WTC11 (cell line): ENCODE measurements at regions not wholly inside any gene's neighbourhood (a gene's known extent, or its start where the extent isn't known, plus 50 kb on each side); places are given as distances from the start of the nearest gene placed in this dataset.

Source experiments
- ATF1 ChIP-seq: sonication (generic); formaldehyde crosslinking; IDR thresholded peaks from 2 replicates; pipeline ENCODE4 v1.8.1; 2023; ENCODE audit warnings: mild to moderate bottlenecking, moderate library complexity, missing genetic modification reagents
- ESRRA ChIP-seq: sonication (generic); formaldehyde crosslinking; IDR thresholded peaks from 2 replicates; pipeline ENCODE4 v1.8.1; 2022; ENCODE audit warnings: mild to moderate bottlenecking, missing genetic modification reagents, borderline replicate concordance
- ETV6 ChIP-seq: sonication (generic); formaldehyde crosslinking; IDR thresholded peaks from 2 replicates; pipeline ENCODE4 v1.8.1; 2022; ENCODE audit warnings: mild to moderate bottlenecking, missing genetic modification reagents
- TCF7 ChIP-seq: sonication (generic); formaldehyde crosslinking; IDR thresholded peaks from 2 replicates; pipeline ENCODE4 v1.8.0; 2022; ENCODE audit warnings: mild to moderate bottlenecking, low read depth, missing genetic modification reagents, moderate library complexity
- ZBTB21 ChIP-seq: sonication (generic); formaldehyde crosslinking; IDR thresholded peaks from 2 replicates; pipeline ENCODE4 v1.8.1; 2023; ENCODE audit warnings: mild to moderate bottlenecking, missing genetic modification reagents, borderline replicate concordance
- ZNF121 ChIP-seq: sonication (generic); formaldehyde crosslinking; IDR thresholded peaks from 2 replicates; pipeline ENCODE4 v1.8.0; 2023; ENCODE audit warnings: missing genetic modification reagents
- TF ChIP-seq, protein P1 (sequence below): fragments of 200-600 bp; IDR thresholded peaks from 2 replicates; pipeline ENCODE4 v1.8.0; 2022; ENCODE audit warnings: antibody characterized with exemption
- TF ChIP-seq, protein P2 (sequence below): sonication (generic); formaldehyde crosslinking; IDR thresholded peaks from 2 replicates; pipeline ENCODE4 v1.8.0; 2023; ENCODE audit warnings: mild to moderate bottlenecking, missing genetic modification reagents
- TF ChIP-seq, protein P3 (sequence below): fragments of 250-450 bp; sonication (Bioruptor Pico); IDR thresholded peaks from 2 replicates; pipeline ENCODE4 v1.9.0; 2021; ENCODE audit warnings: mild to moderate bottlenecking
- TF ChIP-seq, protein P4 (sequence below): sonication (generic); formaldehyde crosslinking; IDR thresholded peaks from 2 replicates; pipeline ENCODE4 v1.8.0; 2022; ENCODE audit warnings: missing genetic modification reagents
- TF ChIP-seq, protein P5 (sequence below): sonication (generic); formaldehyde crosslinking; IDR thresholded peaks from 2 replicates; pipeline ENCODE4 v1.8.1; 2022; ENCODE audit warnings: low read depth, missing genetic modification reagents, borderline replicate concordance

DNA sequence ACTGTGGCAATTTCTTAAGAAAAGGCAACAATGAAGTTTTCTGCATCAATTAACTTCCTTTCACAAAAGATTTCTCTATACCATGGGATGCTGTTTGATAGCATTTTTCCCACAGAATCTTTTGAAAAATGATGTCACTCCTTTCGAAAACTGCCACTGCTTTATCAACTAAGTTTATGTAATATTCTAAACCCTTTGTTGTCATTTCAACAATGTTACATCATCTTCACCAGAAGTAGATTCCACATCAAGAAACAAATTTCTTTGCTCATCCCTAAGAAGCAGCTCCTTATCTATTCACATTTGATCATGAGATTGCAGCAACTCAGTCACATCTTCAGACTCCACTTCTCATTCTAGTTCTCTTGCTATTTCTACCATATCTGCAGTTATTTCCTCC, 116.1 kb upstream of the KCND3 start:
- TF ChIP-seq ZNF121 (CRISPR knock-in tag) (no peak), ATF1 (CRISPR knock-in tag) (no peak), ZBTB21 (CRISPR knock-in tag) (no peak), TCF7 (CRISPR knock-in tag) (no peak), ETV6 (no peak), ESRRA (CRISPR knock-in tag) (no peak)
- TF ChIP-seq, protein P1, sequence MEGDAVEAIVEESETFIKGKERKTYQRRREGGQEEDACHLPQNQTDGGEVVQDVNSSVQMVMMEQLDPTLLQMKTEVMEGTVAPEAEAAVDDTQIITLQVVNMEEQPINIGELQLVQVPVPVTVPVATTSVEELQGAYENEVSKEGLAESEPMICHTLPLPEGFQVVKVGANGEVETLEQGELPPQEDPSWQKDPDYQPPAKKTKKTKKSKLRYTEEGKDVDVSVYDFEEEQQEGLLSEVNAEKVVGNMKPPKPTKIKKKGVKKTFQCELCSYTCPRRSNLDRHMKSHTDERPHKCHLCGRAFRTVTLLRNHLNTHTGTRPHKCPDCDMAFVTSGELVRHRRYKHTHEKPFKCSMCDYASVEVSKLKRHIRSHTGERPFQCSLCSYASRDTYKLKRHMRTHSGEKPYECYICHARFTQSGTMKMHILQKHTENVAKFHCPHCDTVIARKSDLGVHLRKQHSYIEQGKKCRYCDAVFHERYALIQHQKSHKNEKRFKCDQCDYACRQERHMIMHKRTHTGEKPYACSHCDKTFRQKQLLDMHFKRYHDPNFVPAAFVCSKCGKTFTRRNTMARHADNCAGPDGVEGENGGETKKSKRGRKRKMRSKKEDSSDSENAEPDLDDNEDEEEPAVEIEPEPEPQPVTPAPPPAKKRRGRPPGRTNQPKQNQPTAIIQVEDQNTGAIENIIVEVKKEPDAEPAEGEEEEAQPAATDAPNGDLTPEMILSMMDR = no peak
- TF ChIP-seq, protein P2, sequence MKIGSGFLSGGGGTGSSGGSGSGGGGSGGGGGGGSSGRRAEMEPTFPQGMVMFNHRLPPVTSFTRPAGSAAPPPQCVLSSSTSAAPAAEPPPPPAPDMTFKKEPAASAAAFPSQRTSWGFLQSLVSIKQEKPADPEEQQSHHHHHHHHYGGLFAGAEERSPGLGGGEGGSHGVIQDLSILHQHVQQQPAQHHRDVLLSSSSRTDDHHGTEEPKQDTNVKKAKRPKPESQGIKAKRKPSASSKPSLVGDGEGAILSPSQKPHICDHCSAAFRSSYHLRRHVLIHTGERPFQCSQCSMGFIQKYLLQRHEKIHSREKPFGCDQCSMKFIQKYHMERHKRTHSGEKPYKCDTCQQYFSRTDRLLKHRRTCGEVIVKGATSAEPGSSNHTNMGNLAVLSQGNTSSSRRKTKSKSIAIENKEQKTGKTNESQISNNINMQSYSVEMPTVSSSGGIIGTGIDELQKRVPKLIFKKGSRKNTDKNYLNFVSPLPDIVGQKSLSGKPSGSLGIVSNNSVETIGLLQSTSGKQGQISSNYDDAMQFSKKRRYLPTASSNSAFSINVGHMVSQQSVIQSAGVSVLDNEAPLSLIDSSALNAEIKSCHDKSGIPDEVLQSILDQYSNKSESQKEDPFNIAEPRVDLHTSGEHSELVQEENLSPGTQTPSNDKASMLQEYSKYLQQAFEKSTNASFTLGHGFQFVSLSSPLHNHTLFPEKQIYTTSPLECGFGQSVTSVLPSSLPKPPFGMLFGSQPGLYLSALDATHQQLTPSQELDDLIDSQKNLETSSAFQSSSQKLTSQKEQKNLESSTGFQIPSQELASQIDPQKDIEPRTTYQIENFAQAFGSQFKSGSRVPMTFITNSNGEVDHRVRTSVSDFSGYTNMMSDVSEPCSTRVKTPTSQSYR (CRISPR knock-in tag) = no peak
- TF ChIP-seq, protein P3, sequence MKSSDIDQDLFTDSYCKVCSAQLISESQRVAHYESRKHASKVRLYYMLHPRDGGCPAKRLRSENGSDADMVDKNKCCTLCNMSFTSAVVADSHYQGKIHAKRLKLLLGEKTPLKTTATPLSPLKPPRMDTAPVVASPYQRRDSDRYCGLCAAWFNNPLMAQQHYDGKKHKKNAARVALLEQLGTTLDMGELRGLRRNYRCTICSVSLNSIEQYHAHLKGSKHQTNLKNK (CRISPR knock-in tag) = no peak
- TF ChIP-seq, protein P4, sequence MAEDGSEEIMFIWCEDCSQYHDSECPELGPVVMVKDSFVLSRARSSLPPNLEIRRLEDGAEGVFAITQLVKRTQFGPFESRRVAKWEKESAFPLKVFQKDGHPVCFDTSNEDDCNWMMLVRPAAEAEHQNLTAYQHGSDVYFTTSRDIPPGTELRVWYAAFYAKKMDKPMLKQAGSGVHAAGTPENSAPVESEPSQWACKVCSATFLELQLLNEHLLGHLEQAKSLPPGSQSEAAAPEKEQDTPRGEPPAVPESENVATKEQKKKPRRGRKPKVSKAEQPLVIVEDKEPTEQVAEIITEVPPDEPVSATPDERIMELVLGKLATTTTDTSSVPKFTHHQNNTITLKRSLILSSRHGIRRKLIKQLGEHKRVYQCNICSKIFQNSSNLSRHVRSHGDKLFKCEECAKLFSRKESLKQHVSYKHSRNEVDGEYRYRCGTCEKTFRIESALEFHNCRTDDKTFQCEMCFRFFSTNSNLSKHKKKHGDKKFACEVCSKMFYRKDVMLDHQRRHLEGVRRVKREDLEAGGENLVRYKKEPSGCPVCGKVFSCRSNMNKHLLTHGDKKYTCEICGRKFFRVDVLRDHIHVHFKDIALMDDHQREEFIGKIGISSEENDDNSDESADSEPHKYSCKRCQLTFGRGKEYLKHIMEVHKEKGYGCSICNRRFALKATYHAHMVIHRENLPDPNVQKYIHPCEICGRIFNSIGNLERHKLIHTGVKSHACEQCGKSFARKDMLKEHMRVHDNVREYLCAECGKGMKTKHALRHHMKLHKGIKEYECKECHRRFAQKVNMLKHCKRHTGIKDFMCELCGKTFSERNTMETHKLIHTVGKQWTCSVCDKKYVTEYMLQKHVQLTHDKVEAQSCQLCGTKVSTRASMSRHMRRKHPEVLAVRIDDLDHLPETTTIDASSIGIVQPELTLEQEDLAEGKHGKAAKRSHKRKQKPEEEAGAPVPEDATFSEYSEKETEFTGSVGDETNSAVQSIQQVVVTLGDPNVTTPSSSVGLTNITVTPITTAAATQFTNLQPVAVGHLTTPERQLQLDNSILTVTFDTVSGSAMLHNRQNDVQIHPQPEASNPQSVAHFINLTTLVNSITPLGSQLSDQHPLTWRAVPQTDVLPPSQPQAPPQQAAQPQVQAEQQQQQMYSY = no peak
- TF ChIP-seq, protein P5, sequence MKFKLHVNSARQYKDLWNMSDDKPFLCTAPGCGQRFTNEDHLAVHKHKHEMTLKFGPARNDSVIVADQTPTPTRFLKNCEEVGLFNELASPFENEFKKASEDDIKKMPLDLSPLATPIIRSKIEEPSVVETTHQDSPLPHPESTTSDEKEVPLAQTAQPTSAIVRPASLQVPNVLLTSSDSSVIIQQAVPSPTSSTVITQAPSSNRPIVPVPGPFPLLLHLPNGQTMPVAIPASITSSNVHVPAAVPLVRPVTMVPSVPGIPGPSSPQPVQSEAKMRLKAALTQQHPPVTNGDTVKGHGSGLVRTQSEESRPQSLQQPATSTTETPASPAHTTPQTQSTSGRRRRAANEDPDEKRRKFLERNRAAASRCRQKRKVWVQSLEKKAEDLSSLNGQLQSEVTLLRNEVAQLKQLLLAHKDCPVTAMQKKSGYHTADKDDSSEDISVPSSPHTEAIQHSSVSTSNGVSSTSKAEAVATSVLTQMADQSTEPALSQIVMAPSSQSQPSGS = no peak
